HG03097 (cell line): ENCODE measurements at regions not wholly inside any gene's neighbourhood (a gene's known extent, or its start where the extent isn't known, plus 50 kb on each side); places are given as distances from the start of the nearest gene placed in this dataset.
"Not testable (repeated sequence)": the region's sequence is repeated elsewhere in the genome, so short reads cannot be mapped to it uniquely, and the experiment has no call there.

ENCODE experiments used
- ATAC-seq: cut with Tn5 transposase; IDR thresholded peaks from one replicate; pipeline ENCODE4 v1.9.1; 2021; ENCODE audit not compliant: unreplicated experiment, low FRiP score

DNA sequence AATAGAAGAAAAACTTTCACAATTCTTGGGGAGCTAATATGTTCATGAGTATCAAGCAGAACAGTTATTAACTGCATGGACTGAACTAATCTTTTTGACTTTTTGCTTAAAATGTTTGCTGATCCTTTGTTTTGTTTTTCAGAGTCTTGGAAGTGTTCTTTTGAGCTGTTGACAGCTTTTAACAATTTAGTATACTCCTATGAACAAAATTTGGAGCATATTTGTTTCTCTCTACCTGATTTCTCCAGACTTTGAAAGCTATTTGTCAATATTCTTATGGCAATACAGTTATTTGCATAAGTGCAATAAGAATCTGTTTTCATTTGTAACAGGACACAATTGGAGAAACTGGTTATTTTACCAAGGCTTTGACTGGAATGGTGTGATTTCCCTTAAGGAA lies 192.0 kb upstream of the ETV3 start:
- not testable (repeated sequence) for ATAC-seq

DNA sequence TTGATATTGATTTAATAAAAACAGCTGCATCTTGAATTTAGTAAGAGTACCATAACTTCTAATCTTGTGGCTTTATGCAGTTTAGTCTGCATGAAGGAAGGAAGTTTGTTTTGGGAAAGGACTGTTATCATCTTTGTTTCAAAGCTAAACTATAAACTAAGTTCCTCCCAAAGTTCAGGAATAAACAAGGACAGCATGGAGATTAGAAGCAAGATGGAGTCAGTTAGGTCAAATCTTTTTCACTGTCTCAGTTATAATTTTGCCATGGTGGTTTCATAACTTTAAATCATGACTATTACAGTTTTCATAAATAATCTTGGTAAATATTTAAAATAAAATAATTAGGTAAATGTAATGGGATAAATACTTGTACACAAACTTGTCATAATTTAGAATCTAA lies 189.9 kb upstream of the ETV3 start:
- ATAC-seq = not testable (repeated sequence)

DNA sequence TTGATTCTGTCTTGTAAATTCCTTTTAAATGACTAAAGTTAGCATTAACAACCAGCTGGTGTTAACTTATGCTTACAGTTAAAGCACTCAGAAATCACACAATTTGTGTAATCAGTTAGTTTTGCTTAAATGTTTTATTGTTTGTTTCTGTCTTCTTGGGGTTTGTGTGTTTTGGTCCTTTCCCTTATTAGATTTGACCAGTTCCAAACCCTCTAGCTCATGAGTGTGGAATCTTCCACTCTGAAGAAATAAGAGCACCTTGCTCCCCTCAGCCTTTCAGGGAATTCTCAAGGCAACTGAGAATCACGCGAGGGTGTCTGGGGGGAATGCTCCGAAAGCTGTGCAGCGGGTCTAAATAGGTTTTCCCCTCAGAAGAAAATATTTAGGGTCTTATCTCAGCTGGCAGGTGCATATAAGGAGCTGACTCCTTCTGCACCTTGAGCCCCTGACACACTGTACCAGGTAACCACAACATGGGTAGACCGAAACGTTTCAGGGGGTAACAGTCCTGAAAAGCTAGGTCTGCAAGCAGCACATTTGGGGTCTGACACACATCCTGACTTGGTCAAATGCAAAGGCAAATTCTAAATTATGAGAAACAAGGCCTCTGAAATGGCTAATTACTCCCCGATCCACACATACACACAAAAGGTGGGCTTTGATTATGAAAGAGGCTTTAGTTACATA lies 188.1 kb upstream of the ETV3 start:
- no peak for ATAC-seq

DNA sequence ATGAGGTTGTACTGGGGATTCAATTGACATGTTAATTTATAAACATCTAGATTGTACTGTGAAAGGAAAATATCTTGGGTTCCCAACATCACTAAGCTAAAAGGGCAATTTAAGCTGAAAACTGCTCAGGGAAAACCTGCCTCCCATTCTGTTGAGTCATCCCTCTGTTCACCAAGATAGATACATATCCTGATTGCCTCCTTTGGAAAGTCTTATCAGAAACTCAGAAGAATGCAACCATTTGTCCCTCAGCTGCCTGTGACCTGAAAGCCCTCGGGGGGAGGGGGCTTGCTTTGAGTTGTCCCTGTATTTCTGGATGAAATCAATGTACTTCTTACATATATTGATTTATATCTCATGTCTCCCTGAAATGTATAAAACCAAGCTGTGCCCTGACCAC lies 187.0 kb upstream of the ETV3 start:
- ATAC-seq = no peak

DNA sequence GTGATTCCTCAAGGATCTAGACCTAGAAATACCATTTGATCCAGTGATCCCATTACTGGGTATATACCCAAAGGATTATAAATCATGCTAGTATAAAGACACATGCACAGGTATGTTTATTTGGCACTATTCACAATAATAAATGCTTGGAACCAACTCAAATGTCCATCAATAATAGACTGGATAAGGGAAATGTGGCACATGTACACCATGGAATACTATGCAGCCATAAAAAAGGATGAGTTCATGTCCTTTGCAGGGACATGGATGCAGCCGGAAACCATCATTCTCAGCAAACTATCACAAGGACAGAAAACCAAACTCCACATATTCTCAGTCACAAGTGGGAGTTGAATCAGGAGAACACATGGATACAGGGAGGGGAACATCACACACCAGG lies 183.8 kb upstream of the ETV3 start:
- not testable (repeated sequence) for ATAC-seq

DNA sequence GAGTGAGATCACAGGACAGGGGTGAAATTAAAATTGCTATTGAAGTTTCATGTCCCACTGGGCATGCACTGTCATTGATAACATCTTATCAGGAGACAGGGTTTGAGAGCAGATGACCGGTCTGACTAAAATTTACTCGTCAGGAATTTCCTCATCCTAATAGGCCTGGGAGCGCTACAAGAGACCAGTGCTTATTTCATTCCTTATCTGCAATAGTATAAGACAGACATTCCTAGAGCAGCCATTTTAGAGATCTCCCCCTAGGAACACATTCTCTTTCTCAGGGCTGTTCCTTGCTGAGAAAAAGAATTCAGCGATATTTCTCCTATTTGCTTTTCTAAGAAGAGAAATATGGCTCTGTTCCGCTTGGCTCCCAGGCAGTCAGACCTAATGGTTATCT lies 181.4 kb upstream of the ETV3 start:
- no peak for ATAC-seq

DNA sequence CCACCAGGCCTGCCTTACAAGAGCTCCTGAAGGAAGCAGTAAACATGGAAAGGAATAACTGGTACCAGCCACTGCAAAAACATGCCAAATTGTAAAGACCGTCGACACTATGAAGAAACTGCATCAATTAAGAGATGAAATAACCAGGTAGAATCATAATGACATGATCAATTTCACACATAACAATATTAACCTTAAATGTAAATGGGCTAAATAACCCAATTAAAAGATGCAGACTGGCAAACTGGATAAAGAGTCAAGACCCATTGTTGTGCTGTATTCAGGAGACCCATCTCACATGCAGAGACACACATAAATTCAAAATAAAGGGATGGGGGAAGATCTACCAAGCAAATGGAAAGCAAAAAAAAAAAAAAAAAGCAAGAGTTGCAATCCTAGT lies 179.0 kb upstream of the ETV3 start:
- not testable (repeated sequence) for ATAC-seq

DNA sequence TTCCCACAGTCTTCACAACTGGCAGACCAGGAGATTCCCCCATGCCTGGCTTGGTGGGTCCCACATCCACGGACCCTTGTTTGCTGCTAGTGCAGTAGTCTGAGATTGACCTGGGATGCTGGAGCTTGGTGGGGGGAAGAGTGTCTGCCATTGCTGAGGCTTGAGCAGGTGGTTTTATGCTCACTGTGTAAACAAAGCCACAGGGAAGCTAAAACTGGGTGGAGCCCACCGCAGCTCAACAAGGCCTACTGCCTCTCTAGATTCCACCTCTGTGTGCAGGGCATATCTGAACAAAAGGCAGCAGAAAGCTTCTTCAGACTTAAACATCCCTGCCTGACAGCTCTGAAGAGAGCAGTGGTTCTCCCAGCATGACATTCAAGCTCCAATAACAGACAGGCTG lies 177.3 kb upstream of the ETV3 start:
- no peak for ATAC-seq

DNA sequence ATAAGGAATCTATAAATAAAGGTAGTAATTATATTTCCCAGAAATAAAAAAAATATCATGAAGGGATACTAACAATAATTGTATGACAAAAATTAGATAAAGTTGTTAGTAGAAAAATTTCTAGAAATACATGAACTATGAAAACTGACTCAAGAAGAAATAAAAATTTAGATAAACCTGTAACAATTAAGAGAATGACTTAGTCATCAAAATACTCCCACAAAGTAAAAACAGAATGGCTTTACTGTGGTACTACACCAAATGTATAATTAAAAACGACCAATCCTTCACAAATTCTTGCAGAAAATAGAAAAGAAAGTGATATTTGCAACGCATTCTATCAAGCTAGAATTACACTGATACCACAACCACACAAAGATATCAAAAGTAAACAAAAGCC lies 176.2 kb upstream of the ETV3 start:
- ATAC-seq = no peak

DNA sequence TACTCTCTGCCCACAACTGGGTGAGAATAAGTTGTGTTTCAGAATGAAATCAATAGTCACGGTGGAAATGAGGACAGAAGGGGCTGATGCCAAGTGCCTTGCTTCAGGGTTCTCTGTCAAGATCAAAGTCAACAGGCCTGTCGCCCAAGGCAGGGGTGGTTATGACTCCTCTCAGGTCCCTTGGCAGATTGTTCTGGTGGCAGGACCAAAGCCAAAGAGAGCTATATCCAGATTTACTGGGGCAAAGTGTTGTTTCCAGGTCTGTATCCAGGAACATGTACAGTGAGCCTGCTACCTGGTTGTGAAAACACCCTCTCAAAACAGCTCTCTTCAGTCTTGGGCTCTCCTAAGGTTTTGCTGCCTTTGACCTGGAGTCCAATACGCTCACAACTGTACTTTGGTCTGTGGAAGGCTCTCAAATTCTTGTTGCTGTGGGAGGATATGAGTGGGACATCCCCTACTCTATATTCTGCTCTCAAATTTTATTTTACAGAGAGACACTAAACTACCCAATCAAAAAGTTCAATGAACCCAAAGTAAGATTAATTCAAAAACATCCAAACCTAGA lies 175.1 kb upstream of the ETV3 start:
- no peak for ATAC-seq

DNA sequence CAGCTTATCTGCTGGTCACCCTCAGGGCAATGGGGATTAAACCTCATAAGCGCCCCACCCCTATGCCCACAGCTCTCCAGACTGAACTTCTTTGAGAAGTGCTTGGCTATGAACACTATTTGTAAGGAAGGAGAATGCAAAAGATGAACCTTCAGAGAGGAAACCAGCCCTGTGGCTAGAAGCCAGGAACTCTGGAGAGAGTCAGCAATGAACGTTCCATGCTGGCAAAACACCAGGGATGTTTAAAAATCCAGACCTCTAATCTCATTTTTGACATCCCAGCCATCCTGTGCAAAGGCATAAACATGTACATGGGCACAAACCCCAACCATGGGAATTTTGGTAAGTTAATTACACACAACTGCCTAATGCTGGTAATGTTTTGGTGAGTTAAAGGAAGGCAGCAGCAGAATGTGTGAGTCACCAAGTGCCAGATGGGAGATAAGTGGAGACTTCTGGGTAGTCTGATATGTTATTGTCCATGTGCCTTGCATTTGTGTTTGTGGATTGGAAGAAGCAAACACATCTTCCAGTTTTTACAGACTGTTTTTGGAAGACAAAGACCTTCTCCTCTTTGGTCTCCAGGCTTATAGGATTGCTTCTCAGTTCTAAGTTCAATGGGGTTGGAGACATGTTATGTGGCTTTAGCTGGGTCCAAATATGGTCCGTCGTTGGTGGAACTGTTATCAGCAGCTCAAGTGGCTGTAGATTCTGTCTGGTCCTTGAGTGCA lies 174.1 kb upstream of the ETV3 start:
- ATAC-seq = no peak

DNA sequence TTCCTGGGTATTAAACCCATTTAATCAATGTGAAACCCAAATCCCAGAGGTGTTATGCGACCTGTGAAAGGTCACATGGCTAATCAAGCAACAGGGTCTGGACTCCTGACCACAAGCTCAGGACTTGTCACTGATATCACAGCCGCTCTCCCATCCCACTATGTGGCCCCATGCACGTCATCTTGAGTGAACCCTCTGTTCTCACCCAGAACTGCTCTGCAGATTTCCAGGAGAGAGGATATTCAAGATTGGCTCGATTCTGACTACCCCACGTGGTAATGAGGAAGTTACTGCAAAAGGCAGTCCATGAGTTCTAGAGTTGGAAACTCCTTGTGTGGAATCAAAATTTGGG lies 173.5 kb upstream of the ETV3 start:
- ATAC-seq = no peak

DNA sequence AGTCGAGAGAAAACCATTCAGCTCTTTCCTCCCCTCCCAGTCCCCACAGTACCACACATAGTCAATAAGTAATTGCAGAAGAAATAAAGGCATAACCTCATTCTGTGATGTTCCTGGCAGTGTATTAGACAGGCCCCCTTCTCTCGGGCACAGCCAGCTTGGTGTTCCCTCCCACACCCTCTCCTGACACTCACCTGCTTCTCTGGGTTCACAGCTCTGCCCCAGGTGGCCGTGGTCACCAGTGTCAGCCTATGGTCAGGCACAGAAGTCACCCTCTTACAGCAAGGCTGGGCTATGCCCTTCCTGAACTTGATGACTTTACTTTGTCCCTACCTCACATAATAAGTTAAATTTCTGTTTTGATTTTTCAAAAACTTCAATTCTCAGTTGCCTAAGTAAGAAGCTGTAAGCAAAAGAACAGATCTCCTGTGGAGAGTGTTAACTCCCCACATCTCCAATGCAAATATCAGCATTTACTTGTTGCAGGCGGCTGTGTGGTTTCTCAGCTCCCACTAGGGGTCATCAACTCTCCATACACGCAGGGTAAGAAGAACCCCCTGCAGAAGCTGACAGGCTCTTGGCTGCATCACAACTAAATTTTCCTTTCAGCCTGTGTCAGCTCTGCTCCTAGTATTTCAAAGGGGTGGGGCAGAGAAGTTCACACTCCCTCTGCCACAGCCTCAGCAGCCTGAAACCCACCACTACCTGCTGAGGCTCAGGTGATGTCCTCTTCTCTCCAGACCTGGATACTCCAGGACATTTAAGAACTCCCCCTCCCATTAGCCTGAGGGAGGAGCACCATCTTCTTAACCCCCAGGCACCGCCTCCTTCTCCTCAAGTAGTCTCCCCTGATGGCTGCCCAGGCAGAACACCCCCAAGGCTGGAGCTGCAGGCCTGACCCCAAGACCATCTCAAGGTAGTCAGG lies 172.9 kb upstream of the ETV3 start:
- not testable (repeated sequence) for ATAC-seq

DNA sequence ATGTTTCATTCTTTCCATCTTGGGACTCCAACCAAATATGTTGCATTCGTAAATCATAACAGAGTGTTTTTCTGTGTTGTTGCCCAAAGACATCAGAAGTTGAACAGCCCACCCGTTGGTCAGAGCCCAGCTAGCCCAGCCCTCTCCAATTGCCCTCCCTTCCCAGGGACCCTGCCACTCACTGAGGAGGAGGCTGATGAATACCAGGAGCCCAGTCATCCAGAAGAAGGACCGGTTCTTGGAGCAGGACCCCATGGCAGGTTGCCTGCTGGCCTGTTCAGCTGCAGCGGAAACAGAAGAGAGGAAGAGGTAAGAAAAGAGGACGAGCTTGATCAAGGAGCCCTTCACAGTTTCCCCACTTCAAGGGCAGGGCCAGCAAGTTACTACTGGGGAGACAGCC lies 172.2 kb upstream of the ETV3 start:
- ATAC-seq = no peak

DNA sequence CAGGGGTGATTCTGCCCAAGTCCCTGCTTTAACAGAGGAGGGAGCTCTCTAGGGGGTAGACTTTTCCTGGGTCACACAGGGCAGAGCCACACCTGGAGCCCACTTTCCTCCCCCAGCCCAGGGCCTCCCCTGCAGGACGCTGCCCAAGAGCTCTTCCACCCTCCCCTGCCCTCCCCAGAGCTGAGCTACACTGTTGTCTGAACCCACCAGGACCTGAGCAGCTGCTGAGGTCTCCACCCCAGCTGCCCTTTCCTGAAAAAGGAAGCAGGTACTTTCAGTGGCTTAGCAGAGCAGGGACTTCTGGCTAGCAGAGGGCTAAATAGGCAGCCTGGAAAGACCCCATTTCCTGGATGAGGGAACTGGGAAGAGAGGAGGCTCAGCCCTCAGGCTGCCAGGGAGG lies 169.3 kb upstream of the ETV3 start:
- no peak for ATAC-seq

DNA sequence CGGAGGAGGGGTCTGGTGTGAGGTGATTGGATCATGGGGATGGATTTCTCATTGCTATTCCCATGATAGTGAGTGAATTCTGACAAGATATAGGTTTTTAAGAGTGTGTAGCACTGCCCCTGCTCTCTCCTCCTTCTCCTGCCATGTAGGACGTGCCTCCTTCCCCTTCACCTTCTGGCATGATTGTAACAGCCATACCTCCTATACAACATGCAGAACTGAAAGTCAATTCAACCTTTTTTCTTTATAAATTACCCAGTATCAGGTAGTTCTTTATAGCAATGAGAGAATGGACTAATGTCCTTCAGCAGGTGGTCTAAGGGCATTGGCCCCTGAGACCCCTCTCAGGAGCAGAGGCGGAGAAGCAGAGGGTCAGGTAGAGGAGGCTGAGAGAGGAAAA lies 168.7 kb upstream of the ETV3 start:
- no peak for ATAC-seq

DNA sequence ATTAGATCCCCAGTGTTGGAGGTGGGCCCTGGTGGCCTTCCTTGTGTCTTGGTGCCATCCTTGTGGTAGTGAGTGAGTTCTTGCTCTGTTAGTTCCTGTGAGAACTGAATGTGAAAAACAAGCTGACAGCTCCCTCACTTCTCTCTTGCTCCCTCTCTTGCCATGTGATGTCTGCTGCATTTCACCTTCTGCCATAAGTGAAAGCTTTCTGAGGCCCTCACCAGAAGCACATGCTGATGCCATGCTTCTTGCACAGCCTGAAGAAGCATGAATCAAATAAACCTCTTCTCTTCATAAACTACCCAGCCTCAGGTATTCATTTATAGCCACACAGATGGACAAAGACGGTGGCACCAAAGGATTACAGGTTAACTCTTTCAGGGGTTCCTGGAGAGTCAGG lies 166.1 kb upstream of the ETV3 start:
- ATAC-seq = no peak

DNA sequence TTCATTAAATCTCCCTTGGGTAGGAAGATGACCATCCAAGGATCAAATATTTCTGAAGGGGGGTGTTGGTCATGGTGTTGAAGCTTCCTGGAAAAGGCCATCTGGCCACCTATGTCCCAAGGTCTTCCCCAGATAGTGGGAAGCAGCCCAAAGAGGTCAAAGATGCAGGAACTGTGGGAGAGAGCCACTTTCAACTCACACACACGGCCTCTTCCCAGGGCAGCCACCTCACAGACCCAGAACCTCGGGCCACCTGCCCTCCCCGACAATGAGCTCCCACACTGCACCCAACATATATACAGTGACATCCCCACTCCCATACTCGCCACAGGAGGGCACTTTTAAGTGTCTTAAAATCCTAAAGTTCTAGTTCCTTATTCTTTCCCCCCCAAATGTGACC lies 164.5 kb upstream of the ETV3 start:
- ATAC-seq = no peak

DNA sequence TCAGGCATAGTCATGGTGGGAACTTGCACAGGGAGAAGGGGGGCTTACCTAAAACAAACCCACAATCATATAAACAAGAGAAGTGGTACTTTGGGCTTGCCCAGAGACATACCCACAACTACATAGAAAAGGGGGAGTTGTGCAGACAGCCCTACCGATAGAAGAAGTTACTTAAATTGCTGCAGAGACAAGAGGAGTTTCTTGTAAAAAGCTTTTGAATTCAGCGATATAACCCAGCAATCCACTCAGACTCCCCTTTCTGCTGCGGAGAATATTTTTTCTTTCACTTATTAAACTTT lies 164.0 kb upstream of the ETV3 start:
- ATAC-seq = no peak

DNA sequence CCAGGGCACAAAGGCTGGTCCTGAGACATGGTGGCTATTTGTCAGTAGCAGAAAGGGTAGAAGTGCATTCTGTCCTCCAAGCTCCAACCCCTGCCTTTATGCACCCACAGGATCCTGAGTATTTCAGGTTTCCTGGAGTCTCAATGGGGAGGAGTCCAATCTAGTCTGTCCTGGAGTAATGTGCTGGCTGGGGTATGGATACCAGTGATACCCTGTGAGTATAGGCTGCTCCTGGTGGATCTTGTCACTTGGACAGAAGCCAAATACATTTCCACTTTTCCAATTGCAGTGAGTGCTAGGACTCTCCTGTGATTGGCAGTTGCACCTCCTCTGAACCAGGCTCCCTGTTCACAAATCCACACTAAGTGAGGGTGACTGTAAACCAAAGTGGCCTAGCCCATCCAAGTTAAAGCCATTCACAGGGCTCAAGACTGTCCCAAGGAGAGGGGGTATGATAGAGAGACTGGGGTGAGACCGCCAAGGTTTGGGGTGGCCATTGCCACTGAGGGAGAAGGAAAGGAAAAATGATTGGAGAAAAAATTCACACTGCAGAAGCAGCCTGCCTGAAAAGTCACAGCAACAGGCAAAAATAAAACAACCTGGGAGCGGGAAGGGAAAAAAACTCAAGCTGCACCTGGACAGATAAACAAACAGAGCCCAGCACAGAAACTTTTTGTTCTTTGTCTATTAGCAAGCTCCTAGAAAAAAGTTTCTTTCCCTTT lies 163.4 kb upstream of the ETV3 start:
- ATAC-seq = no peak
